NCI-H748 (cell line): ENCODE measurements at regions not wholly inside any gene's neighbourhood (a gene's known extent, or its start where the extent isn't known, plus 50 kb on each side); places are given as distances from the start of the nearest gene placed in this dataset.
A peak's percentile ranks its signal among the peaks of the same experiment; 100 is the strongest.
"Not testable (repeated sequence)": the region's sequence is repeated elsewhere in the genome, so short reads cannot be mapped to it uniquely, and the experiment has no call there.

Experiments used
- DNase-seq: peaks from one replicate; lab custom pipeline; 2025; ENCODE audit not compliant: unreplicated experiment; lab: John Stamatoyannopoulos, UW

DNA sequence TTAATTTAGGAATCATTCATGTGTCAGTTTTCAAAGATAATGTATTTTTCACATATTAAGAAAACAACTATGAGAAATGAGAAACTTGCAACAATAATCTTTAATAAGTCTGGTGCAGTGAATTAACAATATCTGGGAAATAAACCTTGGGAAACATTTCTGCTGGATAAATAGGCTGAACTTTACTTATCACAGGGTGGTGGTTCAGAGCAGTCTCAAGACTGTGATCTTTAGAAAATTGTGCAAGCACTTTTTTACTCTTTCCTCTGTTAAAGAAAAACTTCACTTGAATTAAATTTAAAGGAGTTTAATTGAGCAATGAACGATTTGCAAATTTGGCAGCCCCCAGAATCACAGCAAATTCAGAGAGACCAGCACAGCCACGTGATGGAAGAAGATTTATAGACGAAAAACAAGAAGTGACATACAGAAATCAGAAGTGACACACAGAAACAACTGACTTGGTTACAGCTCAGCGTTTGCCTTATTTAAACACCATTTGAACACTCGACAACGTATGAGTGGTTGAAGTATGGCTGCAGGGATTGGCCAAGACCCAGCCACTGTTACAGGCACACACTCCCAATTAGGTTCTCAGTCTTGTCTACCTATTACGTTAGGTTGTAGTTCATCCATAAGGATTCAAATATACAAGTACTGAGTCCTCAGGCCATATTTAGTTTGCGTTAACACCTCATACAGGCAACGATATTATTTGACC, 631.9 kb downstream of the SLCO4C1 start:
- DNase-seq: no peak

DNA sequence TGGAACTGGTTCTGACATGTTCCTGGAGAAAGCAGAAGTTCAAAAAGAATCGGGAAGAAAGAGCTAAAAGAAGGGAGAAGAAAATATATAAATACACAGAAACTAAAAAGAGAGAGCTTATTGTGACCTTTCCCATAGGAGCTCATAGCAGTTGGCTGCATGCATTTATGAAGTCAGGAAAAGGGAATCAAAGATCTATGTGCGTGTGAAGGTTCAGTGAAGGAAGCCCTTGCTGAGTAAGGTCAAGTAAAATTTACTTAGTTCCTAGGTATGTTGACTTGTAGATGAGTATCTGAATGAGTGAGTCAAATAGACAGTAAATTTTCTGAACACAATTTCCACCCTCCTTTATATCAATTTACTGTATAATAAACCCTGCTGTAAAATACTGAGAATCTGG, 632.5 kb downstream of the SLCO4C1 start:
- no peak for DNase-seq

- DNase-seq: peak; percentile 27
Measured at GRCh38 chr5:101662263-101662662, 633.8 kb downstream of the SLCO4C1 start.

- no peak for DNase-seq
Measured at GRCh38 chr5:101658433-101658832, 637.7 kb downstream of the SLCO4C1 start.

- DNase-seq: no peak
Measured at GRCh38 chr5:101653996-101654395, 642.1 kb downstream of the SLCO4C1 start.

GRCh38 chr5:101647861-101648260, 648.2 kb downstream of the SLCO4C1 start:
- DNase-seq: no peak

- DNase-seq: no peak
Measured at GRCh38 chr5:101643794-101644193, 652.3 kb downstream of the SLCO4C1 start.

GRCh38 chr5:101637599-101637998, 658.5 kb downstream of the SLCO4C1 start:
- no peak for DNase-seq

- not testable (repeated sequence) for DNase-seq
Measured at GRCh38 chr5:101627770-101628169, 668.3 kb downstream of the SLCO4C1 start.

- peak; percentile 87 for DNase-seq
Measured at GRCh38 chr5:101626572-101626971, 669.5 kb downstream of the SLCO4C1 start.

GRCh38 chr5:101611039-101611438, 685.0 kb downstream of the SLCO4C1 start:
- peak; percentile 81 for DNase-seq

- no peak for DNase-seq
Measured at GRCh38 chr5:101608322-101608721, 687.8 kb downstream of the SLCO4C1 start.

- DNase-seq: no peak
Measured at GRCh38 chr5:101605700-101606099, 690.4 kb downstream of the SLCO4C1 start.

DNA sequence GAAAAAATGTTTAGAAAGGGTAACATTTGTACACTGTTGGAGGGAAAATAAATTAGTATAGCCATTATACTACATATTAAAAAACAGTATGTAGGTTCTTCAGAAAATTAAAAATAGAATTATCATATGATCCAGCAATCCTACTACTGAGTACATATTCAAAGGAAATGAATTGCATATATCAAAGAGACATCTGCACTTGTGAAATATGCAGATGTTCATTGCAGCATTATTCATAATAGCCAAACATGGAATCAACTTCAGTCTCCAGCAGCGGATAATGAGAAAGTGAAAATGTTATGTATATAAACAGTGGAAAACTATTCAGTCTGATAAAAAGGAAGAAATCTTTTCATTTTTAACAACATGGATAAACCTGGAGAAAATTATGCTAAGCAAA, 695.5 kb downstream of the SLCO4C1 start:
- DNase-seq: no peak

GRCh38 chr5:101590384-101590783, 687.3 kb upstream of the ST8SIA4 start:
- peak; percentile 51 for DNase-seq

DNA sequence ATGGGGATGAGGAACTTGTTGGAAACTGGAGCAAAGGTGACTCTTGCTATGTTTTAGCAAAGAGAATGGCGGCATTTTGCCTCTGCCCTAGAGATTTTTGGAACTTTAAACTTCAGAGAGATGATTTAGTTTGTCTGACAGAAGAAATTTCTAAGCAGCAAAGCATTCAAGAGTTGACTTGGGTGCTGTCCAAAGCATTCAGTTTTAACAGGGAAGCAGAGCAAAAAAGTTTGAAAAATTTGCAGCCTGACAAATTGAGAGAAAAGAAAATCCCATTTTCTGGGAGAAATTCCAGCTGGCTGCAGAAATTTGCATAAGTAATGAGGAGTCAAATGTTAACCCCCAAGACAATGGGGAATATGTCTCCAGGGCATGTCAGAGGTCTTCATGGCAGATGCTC, 682.3 kb upstream of the ST8SIA4 start:
- no peak for DNase-seq

DNA sequence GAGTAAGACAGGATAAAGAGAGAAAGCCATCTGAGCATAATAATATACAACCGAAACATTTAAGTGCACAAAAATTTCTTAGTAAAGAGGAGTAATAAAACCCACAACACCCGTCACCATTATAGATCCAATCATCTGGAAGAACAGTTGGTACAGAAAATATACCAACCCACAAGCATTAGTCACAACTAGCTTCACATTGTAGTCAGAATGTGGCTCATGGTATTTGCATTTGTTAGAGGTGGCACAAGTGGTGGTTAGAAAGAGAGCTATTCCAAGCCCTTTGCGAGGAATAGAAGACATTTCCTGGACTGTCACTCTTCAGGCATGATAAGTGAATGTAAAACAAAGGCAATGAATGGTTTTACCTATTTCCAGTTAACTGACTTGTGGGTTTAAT, 677.5 kb upstream of the ST8SIA4 start:
- no peak for DNase-seq

DNA sequence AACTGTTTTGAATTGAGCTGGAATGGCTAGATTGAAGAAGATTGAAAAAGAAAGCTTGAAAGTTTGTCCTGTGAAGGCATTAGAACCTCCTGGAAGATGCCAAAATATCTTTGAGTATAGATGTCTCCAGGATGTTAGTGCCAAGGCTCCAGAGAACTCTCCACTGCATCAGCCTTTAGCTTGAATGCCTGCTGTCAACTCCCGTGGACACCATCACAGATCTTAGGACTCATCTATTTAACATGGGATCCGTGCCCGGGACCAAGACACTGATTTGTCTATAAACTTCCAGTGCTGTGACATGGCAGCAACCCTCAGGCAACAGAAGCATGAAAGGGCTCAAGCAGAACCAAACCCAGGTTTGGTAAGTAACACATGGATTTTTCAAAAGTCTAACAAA, 670.9 kb upstream of the ST8SIA4 start:
- DNase-seq: no peak

DNA sequence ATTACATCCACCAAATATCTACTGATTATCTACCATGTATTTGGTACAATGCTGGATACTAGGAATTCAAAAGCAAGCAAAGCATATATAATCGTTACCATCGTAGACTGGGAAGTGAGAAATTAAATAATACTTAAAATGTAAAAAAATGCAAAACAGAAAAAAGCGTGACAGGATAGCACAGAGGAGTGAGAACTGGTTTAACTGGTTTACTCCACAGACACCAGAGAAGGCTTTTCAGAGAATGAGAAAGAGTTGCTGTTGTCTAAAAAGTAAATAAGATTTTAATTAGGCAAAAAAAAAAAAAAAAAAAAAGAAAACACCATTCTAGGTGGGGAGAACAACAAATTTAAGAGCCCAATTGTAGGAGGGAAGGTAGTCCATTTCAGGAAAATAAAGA, 657.9 kb upstream of the ST8SIA4 start:
- DNase-seq: peak; percentile 50

GRCh38 chr5:101543780-101544179, 640.7 kb upstream of the ST8SIA4 start:
- no peak for DNase-seq

GRCh38 chr5:101539315-101539714, 636.2 kb upstream of the ST8SIA4 start:
- no peak for DNase-seq

GRCh38 chr5:101535626-101536025, 632.5 kb upstream of the ST8SIA4 start:
- no peak for DNase-seq

- DNase-seq: no peak
Measured at GRCh38 chr5:101534491-101535110, 631.5 kb upstream of the ST8SIA4 start.
